H1 (cell line): ENCODE measurements at regions not wholly inside any gene's neighbourhood (a gene's known extent, or its start where the extent isn't known, plus 50 kb on each side); places are given as distances from the start of the nearest gene placed in this dataset.

ENCODE experiments used
- CTCF ChIA-PET: fragments of 300-600 bp; sonication (Branson Sonifier 250); formaldehyde crosslinking; loops from one replicate; lab custom pipeline; 2021; ENCODE audit not compliant: partially characterized antibody; lab: Charles Lee
- POLR2A ChIA-PET: fragments of 300-600 bp; sonication (Branson Sonifier 250); formaldehyde crosslinking; loops from one replicate; lab custom pipeline; 2021; ENCODE audit warnings: inconsistent platforms; ENCODE audit not compliant: partially characterized antibody; lab: Charles Lee
- DNase-seq, 2 experiments: peaks; one replicate each; pipeline versions ENCODE4 v3.0.0 to v3.0.0-alpha.2; 2010 to 2022; ENCODE audit warnings: low spot score in 2 of 2, low read depth in 1 of 2, mixed read lengths in 1 of 2
- FAIRE-seq: peaks from 2 replicates; lab custom pipeline; 2011; peaks lifted over from hg19 to GRCh38; lab: Jason Lieb, UNC
- H2AFZ ChIP-seq: 2 replicates; pipeline ENCODE4 v1.8.1; 2012; ENCODE audit warnings: low read length, inconsistent platforms
- H2AK5ac ChIP-seq: 2 replicates; pipeline ENCODE4 v1.6.1; 2013; ENCODE audit warnings: low read depth, low read length
- H2BK120ac ChIP-seq: replicated peaks from 2 replicates; pipeline ENCODE3; 2013; ENCODE audit warnings: low read depth, low read length, inconsistent platforms
- H2BK12ac ChIP-seq: 2 replicates; pipeline ENCODE4 v1.6.1; 2013; ENCODE audit warnings: low read depth, low read length
- H2BK15ac ChIP-seq: 2 replicates; pipeline ENCODE4 v1.6.1; 2013; ENCODE audit warnings: low read length
- H2BK20ac ChIP-seq: 2 replicates; pipeline ENCODE4 v1.6.1; 2013; ENCODE audit warnings: low read length
- H2BK5ac ChIP-seq: 2 replicates; pipeline ENCODE4 v1.6.1; 2013; ENCODE audit warnings: low read depth, low read length
- H3K14ac ChIP-seq: 2 replicates; pipeline ENCODE4 v1.6.1; 2013; ENCODE audit warnings: inconsistent platforms; ENCODE audit not compliant: insufficient read length
- H3K18ac ChIP-seq: 2 replicates; pipeline ENCODE4 v1.6.1; 2013; ENCODE audit warnings: low read length; ENCODE audit errors: extremely low read depth
- H3K23ac ChIP-seq: 2 replicates; pipeline ENCODE4 v1.6.1; 2013; ENCODE audit warnings: inconsistent platforms; ENCODE audit not compliant: insufficient read length
- H3K23me2 ChIP-seq: 2 replicates; pipeline ENCODE4 v1.6.1; 2013; ENCODE audit warnings: low read depth, low read length
- H3K27ac ChIP-seq: 2 replicates; pipeline ENCODE4 v1.6.1; 2011; ENCODE audit warnings: low read depth, low read length, inconsistent platforms
- H3K27me3 ChIP-seq, 4 experiments: replicated peaks in 1 of 4; 1 replicate in 1 of 4; 2 replicates in 3 of 4; pipeline versions ENCODE4 v1.6.1 to v1.8.1; 2011 to 2013; ENCODE audit warnings: low read length in 3 of 4, mild to moderate bottlenecking in 3 of 4, inconsistent platforms in 2 of 4, mixed read lengths in 2 of 4, moderate library complexity in 1 of 4; ENCODE audit not compliant: control insufficient read depth in 3 of 4, insufficient read depth in 3 of 4; ENCODE audit errors: extremely low read depth in 1 of 4
- H3K36me3 ChIP-seq, 4 experiments: 2 replicates each; pipeline versions ENCODE4 v1.6.1 to v1.8.1; 2011 to 2013; ENCODE audit warnings: mild to moderate bottlenecking in 4 of 4, low read length in 3 of 4, moderate library complexity in 2 of 4, control low read depth in 1 of 4, inconsistent platforms in 1 of 4; ENCODE audit not compliant: insufficient read depth in 4 of 4, control insufficient read depth in 2 of 4
- H3K4ac ChIP-seq: replicated peaks from 2 replicates; pipeline ENCODE3; 2013; ENCODE audit warnings: low read length, low read depth, mixed read lengths, inconsistent platforms; ENCODE audit not compliant: insufficient read length
- H3K4me1 ChIP-seq, 4 experiments: replicated peaks in 1 of 4; 1 replicate in 1 of 4; 2 replicates in 3 of 4; pipeline versions ENCODE4 v1.6.1 to v1.8.1; 2011 to 2013; ENCODE audit warnings: low read length in 3 of 4, inconsistent platforms in 2 of 4, mixed read lengths in 1 of 4; ENCODE audit not compliant: insufficient read depth in 4 of 4, control insufficient read depth in 3 of 4
- H3K4me2 ChIP-seq, 2 experiments: 2 replicates each; pipeline versions ENCODE4 v1.6.1 to v1.8.1; 2011 to 2013; ENCODE audit warnings: low read depth in 2 of 2, low read length in 2 of 2, control low read depth in 1 of 2, inconsistent platforms in 1 of 2, mild to moderate bottlenecking in 1 of 2; ENCODE audit not compliant: insufficient read depth in 1 of 2
- H3K4me3 ChIP-seq, 4 experiments: fragments of 200-600, 300-600 bp in 1 of 4; sonication (generic), shearing (Covaris generic), sonication (Bioruptor Twin) in 1 of 4; 2 replicates each; pipeline versions ENCODE4 v1.5.1 to v1.8.1; 2011 to 2016; ENCODE audit warnings: low read length in 4 of 4, low read depth in 3 of 4, control low read depth in 2 of 4, inconsistent platforms in 2 of 4, mild to moderate bottlenecking in 2 of 4, mixed read lengths in 1 of 4, moderate library complexity in 1 of 4; ENCODE audit not compliant: insufficient read depth in 2 of 4; ENCODE audit errors: extremely low read depth in 1 of 4
- H3K56ac ChIP-seq: replicated peaks from 2 replicates; pipeline ENCODE3; 2013; ENCODE audit warnings: low read depth, mild to moderate bottlenecking, mixed read lengths, low read length, inconsistent platforms; ENCODE audit not compliant: insufficient read length
- H3K79me1 ChIP-seq: 2 replicates; pipeline ENCODE4 v1.6.1; 2013; ENCODE audit warnings: low read depth, low read length, control low read depth
- H3K79me2 ChIP-seq, 2 experiments: 2 replicates each; pipeline versions ENCODE4 v1.6.1 to v1.8.1; 2012 to 2013; ENCODE audit warnings: low read length in 2 of 2, mild to moderate bottlenecking in 2 of 2, inconsistent platforms in 1 of 2; ENCODE audit not compliant: insufficient read depth in 2 of 2, control insufficient read depth in 1 of 2
- H3K9ac ChIP-seq, 4 experiments: replicated peaks in 1 of 4; 1 replicate in 1 of 4; 2 replicates in 3 of 4; pipeline versions ENCODE4 v1.6.1 to v1.8.1; 2011 to 2013; ENCODE audit warnings: low read depth in 3 of 4, low read length in 3 of 4, control low read depth in 2 of 4, mild to moderate bottlenecking in 2 of 4, moderate library complexity in 2 of 4, inconsistent platforms in 1 of 4; ENCODE audit errors: extremely low read depth in 1 of 4
- H3K9me3 ChIP-seq, 2 experiments: 2 replicates each; pipeline versions ENCODE4 v1.6.1 to v1.8.1; 2012 to 2013; ENCODE audit warnings: mild to moderate bottlenecking in 2 of 2, moderate library complexity in 2 of 2, control low read depth in 1 of 2, inconsistent platforms in 1 of 2, low read depth in 1 of 2, low read length in 1 of 2, mixed read lengths in 1 of 2; ENCODE audit not compliant: insufficient read depth in 2 of 2
- H4K20me1 ChIP-seq, 2 experiments: replicated peaks in 1 of 2; 2 replicates each; pipeline versions ENCODE3 to v1.8.1; 2011 to 2013; ENCODE audit warnings: inconsistent platforms in 2 of 2, low read length in 2 of 2, mild to moderate bottlenecking in 1 of 2; ENCODE audit not compliant: insufficient read depth in 2 of 2, control insufficient read depth in 1 of 2
- H4K5ac ChIP-seq: 2 replicates; pipeline ENCODE4 v1.6.1; 2013; ENCODE audit warnings: low read length, low read depth, mixed read lengths, inconsistent platforms; ENCODE audit not compliant: insufficient read length
- H4K8ac ChIP-seq: 2 replicates; pipeline ENCODE4 v1.8.0; 2013; ENCODE audit warnings: mild to moderate bottlenecking, moderate library complexity, low read length, inconsistent platforms; ENCODE audit not compliant: insufficient read depth; ENCODE audit errors: extremely low read depth
- H4K91ac ChIP-seq: replicated peaks from 2 replicates; pipeline ENCODE3; 2013; ENCODE audit warnings: low read length, mixed read lengths, inconsistent platforms; ENCODE audit not compliant: insufficient read length
- BACH1 ChIP-seq: IDR thresholded peaks from 2 replicates; pipeline ENCODE4 v1.6.1; 2012; ENCODE audit warnings: low read length, improper control_type of control experiment
- CEBPB ChIP-seq: IDR thresholded peaks from 2 replicates; pipeline ENCODE4 v1.6.1; 2012; ENCODE audit warnings: low read depth, low read length
- CHD1 ChIP-seq: IDR thresholded peaks from 2 replicates; pipeline ENCODE4 v1.6.1; 2012; ENCODE audit warnings: low read depth, low read length, improper control_type of control experiment
- CREB1 ChIP-seq: IDR thresholded peaks from 2 replicates; pipeline ENCODE4 v1.6.1; 2012; ENCODE audit warnings: inconsistent platforms
- E2F6 ChIP-seq: IDR thresholded peaks from 2 replicates; pipeline ENCODE4 v1.6.1; 2012; ENCODE audit warnings: inconsistent platforms
- FOSL1 ChIP-seq: IDR thresholded peaks from 2 replicates; pipeline ENCODE4 v1.6.1; 2011; ENCODE audit warnings: mild to moderate bottlenecking, low read depth, low read length, moderate library complexity; ENCODE audit not compliant: insufficient read depth
- MAFK ChIP-seq: IDR thresholded peaks from 2 replicates; pipeline ENCODE4 v1.6.1; 2012; ENCODE audit warnings: low read depth, mild to moderate bottlenecking, improper control_type of control experiment, low read length
- RAD21 ChIP-seq, 2 experiments: IDR thresholded peaks in 1 of 2; conservative IDR thresholded peaks in 1 of 2; 2 replicates each; pipeline ENCODE4 v1.6.1; 2011; ENCODE audit warnings: low read depth in 2 of 2, low read length in 2 of 2, improper control_type of control experiment in 1 of 2, inconsistent platforms in 1 of 2, mild to moderate bottlenecking in 1 of 2, moderate library complexity in 1 of 2
- SAP30 ChIP-seq: fragments of 300-600 bp; sonication (generic); IDR thresholded peaks from 2 replicates; pipeline ENCODE4 v1.7.1; 2012; ENCODE audit warnings: low read length, moderate library complexity, mild to moderate bottlenecking, inconsistent platforms; ENCODE audit not compliant: insufficient read depth, insufficient replicate concordance
- SIX5 ChIP-seq: IDR thresholded peaks from 2 replicates; pipeline ENCODE4 v1.6.1; 2011; ENCODE audit warnings: mild to moderate bottlenecking, low read depth, low read length
- TEAD4 ChIP-seq: IDR thresholded peaks from 2 replicates; pipeline ENCODE4 v1.6.1; 2012; ENCODE audit warnings: low read depth, low read length, inconsistent platforms, mixed read lengths
- WGBS, 2 experiments: shearing (Covaris generic) in 1 of 2; methylation state at CpG; one replicate each; pipeline versions ENCODE4 v1.1.6 to v1.1.7; 2013 to 2015; ENCODE audit warnings: low lambda C conversion rate in 2 of 2, mixed read lengths in 2 of 2, inconsistent platforms in 1 of 2, low coverage in 1 of 2, missing lambda C conversion rate in 1 of 2; ENCODE audit not compliant: insufficient replicate concordance in 2 of 2, insufficient coverage in 1 of 2, insufficient read length in 1 of 2; ENCODE audit errors: extremely low coverage in 1 of 2, missing lambda C conversion rate in 1 of 2; 5-methylcytosine and 5-hydroxymethylcytosine counted together

GRCh38 chr21:39115576-39116235, 67.5 kb downstream of the PSMG1 start:
- Histone ChIP-seq H3K36me3 (no peaks in the 10 kb centered on the region), H3K27ac (no peak overlapping the region), H3K18ac (no peak overlapping the region), H3K79me2 (no peaks in the 10 kb centered on the region), H3K27me3 (no peaks in the 10 kb centered on the region), H2BK12ac (no peak overlapping the region), H3K23me2 (no peaks in the 10 kb centered on the region), H2BK5ac (no peak overlapping the region), H2AK5ac (no peak overlapping the region), H2BK120ac (no peak overlapping the region), H2BK15ac (no peak overlapping the region), H4K8ac (no peak overlapping the region)
- ChIA-PET CTCF (interaction anchor here (0.6 to 1.5 kb wide), 7 partner anchors 10 to 545 kb away, joined by 3 to 5 read pairs (median 4); no protein-coding TSS in a partner anchor), POLR2A (interaction anchor here (1.1 kb wide), 1 partner anchor 12 kb away, joined by 3 read pairs; no protein-coding TSS in a partner anchor)
- no peak for FAIRE-seq
- TF ChIP-seq E2F6 (no peak), MAFK (no peak), SIX5 (no peak), FOSL1 (no peak), BACH1 (no peak), CREB1 (no peak), RAD21 (IDR thresholded peaks at IDR 0.05 in 1 of 2, conservative IDR thresholded peaks at IDR 0.05 in 1 of 2; ENCODE audit: low read depth in 2 of 2, low read length in 2 of 2) (no peak), CHD1 (no peak), TEAD4 (no peak), SAP30 (no peak), CEBPB (no peak)
- TF ChIP-seq, all 59 proteins: peak for 0
- Histone ChIP-seq H3K23ac (no peak overlapping the region), H3K4me3 (no peak overlapping the region), H3K56ac (no peak overlapping the region), H4K5ac (no peak overlapping the region), H3K79me1 (no peaks in the 10 kb centered on the region), H2AFZ (no peak overlapping the region), H2BK20ac (no peak overlapping the region), H3K9ac (no peak overlapping the region), H3K4ac (peak overlapping the region; percentile 59), H3K9me3 (no peaks in the 10 kb centered on the region; a peak in 1 of 4 replicates), H3K4me1 (no peaks in the 10 kb centered on the region; a peak in 1 of 7 replicates), H4K91ac (no peak overlapping the region), H4K20me1 (no peaks in the 10 kb centered on the region), H3K14ac (no peak overlapping the region), H3K4me2 (no peak overlapping the region)
- 88% methylated on average over 10 of the region's 10 CpGs; no CpG with 5 or more reads in 1 of the 2 experiments for WGBS, 2 experiments
- DNase-seq, result peak in 1 of 2 experiments; percentile 33
